HG03342 (cell line): ENCODE measurements at regions not wholly inside any gene's neighbourhood (a gene's known extent, or its start where the extent isn't known, plus 50 kb on each side); places are given as distances from the start of the nearest gene placed in this dataset.

Experiments
- ATAC-seq: cut with Tn5 transposase; IDR thresholded peaks from one replicate; pipeline ENCODE4 v1.9.1; 2021; ENCODE audit warnings: mild to moderate bottlenecking, moderate library complexity; ENCODE audit not compliant: unreplicated experiment

DNA sequence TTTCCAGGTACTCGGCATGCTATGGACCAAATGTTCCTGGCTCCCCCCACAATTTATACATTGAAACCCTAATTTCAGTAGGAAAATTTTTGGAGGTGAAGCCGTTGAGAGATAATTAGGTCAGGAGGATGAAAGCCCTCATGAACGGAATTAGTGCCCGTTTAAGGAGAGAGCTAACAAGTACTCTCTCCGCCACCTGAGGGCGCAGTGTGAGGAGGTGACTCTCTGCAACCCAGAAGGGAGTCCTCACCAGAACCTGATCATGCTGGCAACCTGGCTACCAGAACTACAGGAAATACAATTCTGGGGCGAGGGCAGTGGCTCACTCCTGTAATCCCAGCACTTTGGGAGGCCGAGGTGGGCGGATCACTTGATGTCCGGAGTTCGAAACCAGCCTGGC is 397.8 kb downstream of the SLITRK5 start:
- no peak for ATAC-seq

DNA sequence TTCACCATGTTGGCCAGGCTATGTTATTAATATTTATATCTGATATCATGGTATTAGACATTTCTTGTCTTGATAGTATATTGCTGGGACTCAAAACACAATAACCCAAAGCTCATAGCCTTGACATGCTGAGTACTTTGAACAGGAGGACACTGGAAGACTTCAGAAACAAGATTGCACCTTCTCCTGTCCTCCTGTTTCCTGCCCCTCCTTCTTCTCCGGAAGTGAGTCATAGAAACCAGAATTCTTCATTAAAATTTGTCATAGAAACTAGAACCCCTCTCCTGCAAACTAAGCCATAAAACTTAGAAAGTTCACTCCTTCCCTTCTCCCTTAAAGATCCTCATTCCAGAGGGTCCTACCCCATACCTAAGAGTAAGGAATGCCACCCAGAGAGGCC is 400.2 kb downstream of the SLITRK5 start:
- no peak for ATAC-seq

DNA sequence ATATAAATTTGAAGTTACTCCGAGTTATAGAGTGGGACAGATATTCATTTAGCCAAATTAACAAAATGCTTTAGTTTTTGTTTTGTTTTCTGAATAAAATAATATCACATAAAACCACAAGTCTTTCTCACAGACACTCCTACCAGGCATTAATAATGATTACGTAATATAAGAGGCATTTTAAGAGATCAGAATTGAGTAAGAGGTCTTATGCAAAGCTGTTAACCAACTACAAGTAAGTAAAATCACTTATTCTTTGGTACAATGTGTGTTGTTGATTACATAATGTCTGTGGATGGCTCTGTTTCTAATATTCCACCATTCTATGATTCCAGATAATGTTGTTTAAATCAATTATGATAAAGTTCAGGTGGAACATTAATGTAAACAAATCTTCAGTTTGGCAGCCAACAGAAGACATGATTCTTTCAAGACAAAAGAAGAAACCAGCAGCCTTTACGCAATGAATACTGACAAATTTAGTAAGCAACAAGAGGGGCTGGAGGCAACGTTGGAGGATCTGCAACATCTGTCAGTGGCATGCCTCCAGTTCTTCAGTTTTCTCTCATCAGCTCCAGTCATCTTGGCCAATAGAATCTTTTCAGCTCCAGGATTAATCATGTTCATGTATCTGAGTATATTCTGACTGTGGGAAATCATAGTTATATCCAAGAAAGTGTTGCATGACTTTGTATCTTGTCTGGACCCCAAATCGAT is 403.8 kb downstream of the SLITRK5 start:
- no peak for ATAC-seq

DNA sequence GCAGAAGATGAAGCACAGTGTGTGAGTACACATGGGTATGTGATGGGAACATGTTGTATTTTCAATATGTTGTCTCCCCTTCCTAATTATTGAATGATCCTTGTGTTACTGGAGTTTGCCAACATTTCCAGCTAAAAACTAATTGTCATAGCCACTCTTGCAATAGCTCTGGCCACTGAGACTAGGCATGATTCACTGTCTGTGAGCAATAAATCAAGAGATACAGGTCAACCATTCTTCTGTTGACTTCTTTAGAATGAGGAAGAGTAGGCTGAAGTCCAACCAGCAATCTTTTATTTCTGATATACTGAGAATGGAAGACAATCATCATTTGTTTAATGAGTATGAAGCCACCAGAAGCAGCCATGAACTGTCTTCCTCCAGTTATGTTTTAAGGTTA is 413.9 kb downstream of the SLITRK5 start:
- no peak for ATAC-seq

DNA sequence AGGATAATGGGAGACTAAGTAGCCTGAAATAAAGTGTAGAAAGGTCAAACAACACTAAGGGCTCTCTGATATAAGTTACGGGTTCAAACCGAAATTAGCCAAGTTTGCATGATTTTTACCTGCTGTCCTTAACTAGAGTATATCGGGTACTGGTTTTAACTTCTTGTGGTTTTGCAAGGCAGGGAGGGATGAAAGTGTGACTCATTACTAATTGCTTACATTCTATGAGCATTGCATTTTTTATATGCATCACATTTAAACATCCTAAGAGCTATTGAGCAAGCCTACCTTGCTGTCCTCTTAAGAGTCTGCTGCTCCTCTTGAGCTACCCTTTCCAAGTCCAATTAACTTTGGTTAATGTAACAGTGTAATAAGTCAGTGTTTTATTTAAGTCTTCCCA is 415.4 kb downstream of the SLITRK5 start:
- ATAC-seq: no peak

DNA sequence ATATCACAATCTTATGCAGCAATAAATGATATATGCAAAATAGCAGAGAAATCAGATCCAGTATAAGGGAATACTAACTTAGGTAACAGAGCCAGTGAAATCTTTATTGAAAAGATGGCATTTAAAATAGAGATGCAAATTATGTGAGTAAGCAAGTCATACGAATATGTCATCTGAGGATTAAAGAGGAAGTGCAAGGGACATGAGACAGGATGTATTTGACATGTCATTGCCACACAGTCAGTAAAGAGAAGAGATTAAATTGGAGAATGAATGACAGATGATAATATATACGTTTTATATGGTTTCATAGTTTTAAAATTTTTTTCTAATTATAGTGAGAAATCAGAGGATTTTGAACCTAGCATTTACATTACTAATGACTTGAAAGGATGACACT is 426.4 kb downstream of the SLITRK5 start:
- ATAC-seq: no peak

DNA sequence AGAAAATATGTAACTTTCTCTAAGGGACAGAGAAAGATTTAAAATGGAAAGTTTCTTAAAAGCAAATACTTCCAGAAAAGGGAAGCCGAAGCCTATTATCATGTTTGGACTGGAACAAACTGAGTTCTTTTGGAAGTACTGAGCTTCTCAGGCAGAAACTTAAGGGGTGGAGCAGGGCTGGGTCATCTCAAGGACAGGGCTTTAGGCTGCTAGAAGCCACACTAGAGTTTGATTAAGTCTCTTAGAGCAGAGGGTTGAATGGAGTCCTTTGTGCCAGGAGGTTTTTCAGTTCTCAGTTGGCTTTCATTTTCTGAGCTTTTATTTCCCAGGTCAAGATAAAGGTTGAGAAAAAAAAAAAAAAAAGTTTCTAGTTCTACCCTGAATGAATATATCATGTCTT is 432.7 kb downstream of the SLITRK5 start:
- no peak for ATAC-seq

DNA sequence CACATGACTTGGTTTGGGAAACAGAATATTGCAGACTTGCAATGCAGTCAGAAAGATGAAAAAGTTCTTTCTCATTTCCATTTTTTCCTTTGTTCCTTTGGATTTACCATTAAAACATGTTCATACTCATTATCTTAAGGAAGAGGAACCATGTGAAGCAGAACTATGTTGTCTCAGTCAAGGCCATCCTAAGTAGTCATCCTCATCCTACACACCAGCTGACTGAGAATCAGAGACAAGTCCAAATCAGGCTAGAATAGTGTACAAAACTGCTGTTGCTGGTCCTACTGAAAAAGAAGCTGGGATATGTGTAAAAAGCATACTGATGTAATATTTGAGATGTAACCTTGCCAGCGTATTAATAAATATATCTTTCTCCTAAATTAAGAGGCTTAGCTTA is 433.4 kb downstream of the SLITRK5 start:
- ATAC-seq: no peak

DNA sequence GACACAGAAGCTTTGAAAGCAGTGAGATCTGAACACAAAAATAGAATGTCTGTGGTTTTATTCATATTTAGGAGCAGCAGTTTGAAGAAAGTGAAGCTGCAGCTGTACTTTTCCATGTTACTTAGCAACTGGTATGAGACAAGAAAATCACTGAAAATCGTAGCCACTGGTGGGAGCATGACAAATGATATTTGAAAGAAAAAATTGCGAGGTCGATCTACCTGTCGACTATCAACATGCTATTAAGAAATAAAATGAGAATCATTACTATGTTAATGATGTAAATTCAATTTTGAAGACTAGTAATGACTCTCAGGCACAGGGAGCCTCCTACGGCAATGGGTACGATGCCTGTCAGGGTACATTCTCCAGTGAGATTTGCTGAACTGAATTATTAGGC is 436.4 kb downstream of the SLITRK5 start:
- ATAC-seq: no peak

DNA sequence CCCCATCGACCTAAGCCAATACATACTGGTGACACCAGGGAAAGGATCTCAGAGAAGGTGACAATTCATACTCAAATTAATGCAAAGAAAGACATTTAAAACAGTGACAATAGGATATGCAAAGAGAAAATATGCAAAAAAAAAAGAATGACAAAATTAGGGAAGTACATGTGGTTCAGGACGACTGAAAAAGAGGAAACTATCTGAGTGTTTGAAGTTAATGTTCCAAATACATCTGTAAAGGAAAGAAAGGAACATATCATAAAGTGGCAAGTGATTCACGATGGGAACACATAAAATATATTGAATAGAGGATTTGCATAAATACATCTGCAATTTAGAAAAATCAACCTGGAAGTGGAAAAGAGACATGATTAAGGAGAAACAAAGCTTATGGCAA is 441.4 kb downstream of the SLITRK5 start:
- no peak for ATAC-seq

DNA sequence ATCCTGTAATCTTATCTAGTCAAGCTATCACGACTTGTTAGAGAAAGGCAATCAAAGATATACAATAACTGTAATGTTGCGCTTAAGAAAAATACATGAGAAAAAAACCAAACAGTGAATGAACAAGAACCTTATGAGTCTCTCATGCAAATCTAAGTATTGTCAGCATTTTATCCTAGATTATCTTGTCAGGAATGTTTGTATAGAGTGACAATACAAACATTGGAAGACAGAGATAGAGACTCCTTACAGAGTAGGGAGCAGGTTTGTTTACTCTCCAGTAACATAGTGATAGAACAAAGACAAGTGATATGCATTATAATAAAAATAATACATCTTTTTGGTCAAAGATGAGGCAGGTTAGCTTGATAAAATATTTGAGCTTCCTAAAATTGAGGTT is 444.8 kb downstream of the SLITRK5 start:
- no peak for ATAC-seq

DNA sequence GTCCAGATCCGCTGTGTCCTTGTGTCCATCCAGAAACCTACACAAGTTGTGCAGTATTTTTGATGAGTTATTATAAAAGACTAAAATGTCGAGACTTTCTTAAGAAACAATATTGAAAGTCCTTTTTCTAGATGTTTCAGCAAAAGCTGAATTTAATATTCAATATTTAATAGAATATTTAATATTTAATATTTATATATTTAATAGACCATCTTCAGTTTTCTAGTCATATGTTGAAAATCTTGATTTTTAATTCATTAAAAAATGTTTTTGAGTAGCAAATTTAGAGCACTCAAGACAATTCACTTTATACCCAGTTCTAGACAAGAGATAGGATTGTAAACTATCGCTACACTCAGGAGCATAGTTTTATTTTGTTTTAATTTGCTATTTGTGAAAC is 447.8 kb downstream of the SLITRK5 start:
- ATAC-seq: no peak

DNA sequence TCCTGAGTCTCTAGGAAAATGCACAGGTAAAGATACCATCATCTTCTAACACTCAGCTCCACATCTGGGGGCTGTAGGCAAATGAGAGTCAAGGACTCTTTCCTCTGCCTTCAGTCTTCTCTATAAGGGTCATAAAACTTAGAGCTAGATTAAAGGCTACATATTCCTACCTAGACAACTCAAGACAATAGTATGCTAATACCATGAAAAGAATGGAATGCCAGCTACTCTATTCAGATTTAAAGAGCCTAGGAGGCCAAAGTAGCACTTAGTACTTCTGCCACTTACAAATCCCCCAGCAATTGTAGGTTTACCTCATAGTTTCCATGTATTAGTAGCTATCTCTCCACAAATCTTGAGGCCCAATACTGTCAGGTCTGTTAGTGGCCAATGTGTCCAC is 453.0 kb downstream of the SLITRK5 start:
- no peak for ATAC-seq

DNA sequence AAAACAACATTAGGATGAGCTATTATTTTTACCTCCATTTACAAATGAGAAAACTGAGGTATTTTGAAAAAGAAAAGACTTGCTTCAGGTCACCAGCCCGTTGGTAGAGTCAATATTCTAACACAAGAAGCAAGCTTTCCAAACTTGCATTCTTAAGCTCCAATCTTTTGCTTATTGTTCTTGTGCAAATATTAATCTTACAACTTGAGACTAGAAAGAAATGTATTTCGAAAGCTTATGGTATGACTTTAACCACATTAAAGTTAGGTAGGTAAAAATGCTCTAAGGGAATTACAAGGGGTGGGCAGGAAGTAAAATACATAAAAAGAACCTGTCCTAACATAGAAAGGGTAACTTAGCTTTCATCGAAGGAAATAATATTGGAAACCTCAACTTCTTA is 453.9 kb downstream of the SLITRK5 start:
- no peak for ATAC-seq

DNA sequence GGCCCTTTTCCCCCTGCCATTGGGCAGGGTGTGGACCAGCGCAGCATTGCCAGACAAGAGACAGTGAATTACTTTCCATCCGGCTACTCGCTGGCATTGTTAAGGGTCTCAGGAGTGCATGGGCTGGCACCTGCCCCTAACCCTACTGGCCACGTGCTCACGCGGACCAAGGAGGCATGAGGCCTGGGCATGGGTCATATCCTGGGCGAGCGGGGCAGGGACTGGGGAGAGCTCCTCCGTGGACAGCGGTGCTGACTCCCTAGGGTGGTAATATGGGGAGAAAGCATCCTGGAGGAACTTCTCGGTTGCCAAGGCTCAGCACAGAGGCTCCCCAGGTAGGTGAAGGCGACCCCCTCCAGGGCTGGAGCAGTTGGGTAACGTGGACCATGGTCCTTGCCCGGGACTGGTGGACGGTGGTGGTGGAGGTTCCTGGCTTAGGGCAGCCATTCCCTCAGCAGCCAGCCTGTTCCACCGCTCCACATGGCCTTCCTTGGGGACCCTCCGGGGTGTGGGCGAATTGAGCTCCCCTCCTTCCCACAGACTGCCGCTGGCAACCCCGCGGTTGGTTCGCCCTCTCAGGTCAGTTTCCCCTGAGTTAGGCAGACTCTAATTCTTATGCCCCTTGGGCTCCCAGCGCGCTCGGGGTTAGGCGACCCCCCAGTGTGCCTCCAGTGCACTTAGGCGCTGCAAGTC is 465.1 kb downstream of the SLITRK5 start:
- ATAC-seq: no peak

DNA sequence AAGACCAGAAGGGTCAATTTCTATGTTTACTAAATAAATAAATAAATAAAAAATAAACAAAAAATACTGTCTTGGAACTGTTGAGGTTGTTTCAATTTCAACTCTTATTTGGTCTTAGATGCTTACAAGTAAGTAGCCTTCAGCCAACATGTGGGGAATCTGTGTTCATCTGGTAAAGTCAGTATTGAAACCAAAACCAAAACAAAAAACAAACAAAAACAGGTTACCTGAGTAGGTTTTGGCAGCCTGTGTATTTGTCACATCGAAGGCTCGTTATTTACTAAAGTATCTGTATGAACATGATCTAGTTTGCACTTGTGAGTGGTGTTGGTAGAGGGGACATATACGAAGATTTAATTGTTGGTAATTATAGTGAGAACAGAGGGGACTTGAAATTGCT is 471.5 kb downstream of the SLITRK5 start:
- ATAC-seq: no peak

DNA sequence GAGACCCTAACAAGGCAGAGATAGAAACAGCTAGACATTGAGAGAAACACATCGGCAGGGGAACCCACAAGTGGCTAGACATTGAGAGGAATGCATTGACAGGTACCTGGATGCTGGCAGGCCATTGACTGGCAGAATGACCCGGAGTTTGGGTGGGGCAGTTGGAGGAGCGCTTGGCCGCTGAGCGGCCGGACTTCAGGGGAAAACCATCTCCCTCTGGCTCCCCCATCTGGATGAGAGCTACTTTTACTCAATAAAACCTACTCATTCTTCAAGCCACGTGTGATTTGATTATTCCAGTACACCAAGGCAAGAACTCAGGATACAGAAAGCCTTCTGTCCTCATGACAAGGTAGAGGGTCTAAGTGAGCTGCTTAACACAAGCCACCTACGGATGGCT is 473.4 kb downstream of the SLITRK5 start:
- no peak for ATAC-seq

DNA sequence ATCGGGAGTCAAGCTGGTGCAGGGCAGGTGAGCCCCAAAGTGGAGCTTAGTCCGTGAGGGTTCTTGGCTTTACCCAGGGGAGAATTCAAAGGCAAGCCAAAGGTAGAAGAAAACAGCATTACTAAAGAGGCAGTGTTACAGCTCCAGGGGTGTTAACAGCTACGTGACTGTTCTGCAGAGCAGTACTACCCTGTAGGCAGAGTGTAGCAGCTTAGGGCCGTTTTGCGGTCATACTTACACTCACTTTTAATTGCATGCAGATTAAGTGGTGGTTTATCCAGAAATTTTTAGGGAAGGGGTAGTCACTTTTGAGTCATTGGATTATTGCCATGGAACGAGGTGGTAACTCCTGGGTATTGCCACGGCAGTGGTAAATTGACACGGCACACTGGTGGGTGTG is 482.2 kb downstream of the SLITRK5 start:
- ATAC-seq: no peak

DNA sequence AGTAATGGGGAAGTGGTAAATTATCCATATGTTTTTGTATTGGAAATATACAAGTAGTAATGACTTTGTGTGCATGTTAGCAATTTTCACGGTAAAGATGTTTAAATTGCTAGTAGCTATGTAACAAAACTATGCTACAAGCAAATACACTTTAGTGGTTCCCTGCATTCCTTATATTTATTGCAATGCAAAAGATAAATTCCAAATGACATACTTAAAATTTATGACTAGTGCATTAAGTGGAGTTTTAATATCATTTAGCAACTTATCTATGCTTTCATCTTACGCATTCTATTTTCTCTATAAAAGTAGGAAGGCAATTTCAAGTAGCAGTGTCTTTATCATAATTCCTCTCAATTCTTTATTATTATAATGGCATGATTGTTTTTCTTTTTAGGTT is 482.8 kb downstream of the SLITRK5 start:
- no peak for ATAC-seq

DNA sequence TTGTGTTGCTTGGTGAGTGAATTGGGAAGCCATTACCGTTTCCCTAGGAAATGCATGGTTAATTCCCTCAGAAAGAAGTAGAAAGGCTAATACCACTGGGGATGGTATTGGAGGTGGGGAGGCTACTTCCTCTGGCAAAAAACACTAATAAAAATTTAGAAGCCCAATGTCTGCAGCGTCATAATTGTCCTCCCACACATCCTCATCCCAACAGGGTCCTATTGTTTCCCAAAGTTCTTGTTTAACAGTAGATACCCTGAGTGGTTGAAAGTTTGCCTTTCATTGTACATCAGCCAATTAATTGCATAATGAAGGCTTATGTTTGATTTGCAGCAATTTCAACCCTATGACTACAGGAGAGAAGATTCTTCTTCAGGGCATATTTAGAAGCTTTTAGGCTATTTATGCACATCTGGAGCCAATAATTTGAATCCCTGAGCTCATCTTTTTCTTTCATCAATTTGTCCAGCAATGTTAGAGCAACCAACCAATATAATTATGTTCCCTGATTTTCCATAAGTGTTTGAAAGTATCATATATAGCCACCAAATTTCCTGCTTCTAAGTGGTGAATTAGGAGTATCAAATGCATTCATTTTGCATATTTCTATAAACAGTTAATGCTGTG is 491.0 kb downstream of the SLITRK5 start:
- no peak for ATAC-seq

DNA sequence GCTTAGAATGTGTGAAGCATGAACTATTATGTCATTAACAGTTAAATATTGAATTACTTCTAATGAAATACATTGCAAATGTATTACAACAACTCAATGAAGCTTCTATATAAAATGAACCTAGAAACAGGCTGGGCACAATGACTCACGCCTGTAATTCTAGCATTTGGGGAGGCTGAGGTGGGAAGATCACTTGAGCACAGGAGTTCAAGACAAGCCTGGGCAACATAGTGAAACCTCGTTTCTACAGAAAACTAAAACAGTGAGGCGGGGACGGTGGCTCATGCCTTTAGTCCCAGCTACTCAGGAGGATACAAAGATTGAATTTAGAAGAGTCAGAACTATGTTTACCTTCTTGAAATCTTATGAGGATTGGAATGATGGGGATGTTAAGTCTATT is 505.1 kb downstream of the SLITRK5 start:
- no peak for ATAC-seq

DNA sequence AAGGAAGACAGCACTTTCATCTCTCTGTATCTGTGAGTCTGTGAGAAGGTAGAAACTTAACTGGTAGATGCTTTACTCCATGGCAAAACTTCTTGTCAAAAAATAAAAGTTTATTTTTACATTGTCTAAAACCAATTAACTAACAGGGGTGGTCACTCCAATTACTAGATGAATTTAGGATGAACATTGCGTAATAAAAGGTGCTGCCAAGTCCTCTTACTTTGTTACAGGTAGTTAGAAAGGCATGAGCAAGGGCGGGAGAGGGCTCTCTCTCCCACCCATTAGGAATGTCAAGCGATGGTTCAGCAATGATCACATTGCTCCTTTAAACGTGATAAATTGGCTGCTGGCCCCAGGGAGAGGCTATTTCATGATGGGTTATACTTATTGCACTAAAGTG is 512.3 kb downstream of the SLITRK5 start:
- ATAC-seq: no peak
